ENCODE measurements at regions not wholly inside any gene's neighbourhood (a gene's known extent, or its start where the extent isn't known, plus 50 kb on each side); places are given as distances from the start of the nearest gene placed in this dataset.

- TF ChIP-seq POLR2AphosphoS5 (IDR thresholded peaks at IDR 0.05; ENCODE audit: low read depth, low read length) (no peak), REST (IDR thresholded peaks at IDR 0.05; ENCODE audit: insufficient read depth in 1 of 2, low read depth in 2 of 2, low read length in 2 of 2) (no peak), TAF1 (IDR thresholded peaks at IDR 0.05; ENCODE audit: borderline replicate concordance, insufficient read depth, low read length) (no peak), SIN3A (IDR thresholded peaks at IDR 0.05; ENCODE audit: borderline replicate concordance, insufficient read depth, low read length) (no peak), FOXP2 (optimal IDR thresholded peaks at IDR 0.05; ENCODE audit: borderline replicate concordance, extremely low read depth, extremely low read length, insufficient read depth) (no peak)
Measured at GRCh38 chr2:191508738-191509137, 169.2 kb upstream of the NABP1 start.

Measured in PFSK-1 (cell line).